UCSD-AML1 (cell line): ENCODE measurements at regions not wholly inside any gene's neighbourhood (a gene's known extent, or its start where the extent isn't known, plus 50 kb on each side); places are given as distances from the start of the nearest gene placed in this dataset.
A peak's percentile ranks its signal among the peaks of the same experiment; 100 is the strongest.

Experiments
- DNase-seq: peaks from one replicate; lab custom pipeline; 2025; ENCODE audit not compliant: unreplicated experiment; lab: John Stamatoyannopoulos, UW

- DNase-seq: no peak
Observed at GRCh38 chr6:101202867-101203374, 190.6 kb upstream of the GRIK2 start.

GRCh38 chr6:101203664-101204063 lies 189.8 kb upstream of the GRIK2 start:
- DNase-seq: no peak

- DNase-seq: no peak
Observed at GRCh38 chr6:101208152-101208551, 185.4 kb upstream of the GRIK2 start.

GRCh38 chr6:101212640-101213039 lies 180.9 kb upstream of the GRIK2 start:
- no peak for DNase-seq

- no peak for DNase-seq
Observed at GRCh38 chr6:101222007-101222406, 171.5 kb upstream of the GRIK2 start.

- DNase-seq: no peak
Observed at GRCh38 chr6:101224751-101225150, 168.8 kb upstream of the GRIK2 start.

- peak; percentile 17 for DNase-seq
Observed at GRCh38 chr6:101226677-101227135, 166.8 kb upstream of the GRIK2 start.

- no peak for DNase-seq
Observed at GRCh38 chr6:101230866-101231265, 162.6 kb upstream of the GRIK2 start.

- DNase-seq: no peak
Observed at GRCh38 chr6:101231606-101232235, 161.8 kb upstream of the GRIK2 start.

GRCh38 chr6:101232961-101233360 lies 160.5 kb upstream of the GRIK2 start:
- no peak for DNase-seq

- DNase-seq: no peak
Observed at GRCh38 chr6:101236709-101237108, 156.8 kb upstream of the GRIK2 start.

GRCh38 chr6:101241442-101241841 lies 152.1 kb upstream of the GRIK2 start:
- DNase-seq: no peak

- no peak for DNase-seq
Observed at GRCh38 chr6:101249470-101249869, 144.0 kb upstream of the GRIK2 start.

GRCh38 chr6:101257163-101257562 lies 136.3 kb upstream of the GRIK2 start:
- DNase-seq: no peak

- DNase-seq: no peak
Observed at GRCh38 chr6:101259505-101259904, 134.0 kb upstream of the GRIK2 start.

GRCh38 chr6:101263596-101263995 lies 129.9 kb upstream of the GRIK2 start:
- DNase-seq: no peak

- DNase-seq: no peak
Observed at GRCh38 chr6:101266063-101266462, 127.4 kb upstream of the GRIK2 start.

- DNase-seq: no peak
Observed at GRCh38 chr6:101268541-101268940, 125.0 kb upstream of the GRIK2 start.

GRCh38 chr6:101275251-101275650 lies 118.3 kb upstream of the GRIK2 start:
- no peak for DNase-seq

- DNase-seq: no peak
Observed at GRCh38 chr6:101276066-101276465, 117.4 kb upstream of the GRIK2 start.

- no peak for DNase-seq
Observed at GRCh38 chr6:101279410-101279809, 114.1 kb upstream of the GRIK2 start.

GRCh38 chr6:101281266-101281665 lies 112.2 kb upstream of the GRIK2 start:
- DNase-seq: no peak

GRCh38 chr6:101284131-101284530 lies 109.4 kb upstream of the GRIK2 start:
- no peak for DNase-seq
